IMR-90 (cell line): ENCODE measurements at regions not wholly inside any gene's neighbourhood (a gene's known extent, or its start where the extent isn't known, plus 50 kb on each side); places are given as distances from the start of the nearest gene placed in this dataset.

ENCODE experiments used
- ATAC-seq: fragments of 200-7000 bp; cut with Tn5 transposase; 2 replicates; pipeline ENCODE4 v1.9.1; 2020; ENCODE audit warnings: low read depth, mild to moderate bottlenecking, moderate library complexity
- BruUV-seq: library from RNA; stranded (reverse); fragments of 400-500 nt; replicated peaks from 2 replicates; lab custom pipeline; 2021; lab: Mats Ljungman, UMichigan
- CTCF ChIA-PET: fragments of 300-600 bp; formaldehyde crosslinking; extraction: SDS; loops from one replicate; lab custom pipeline; 2021; ENCODE audit warnings: antibody characterized with exemption; lab: Yijun Ruan, JAX
- POLR2A ChIA-PET: fragments of 300-600 bp; sonication (Branson Sonifier 250); formaldehyde crosslinking; loops from one replicate; lab custom pipeline; 2022; ENCODE audit warnings: antibody characterized with exemption; ENCODE audit not compliant: unreplicated experiment; lab: Charles Lee
- DNase-seq: peaks from one replicate; pipeline ENCODE4 v3.0.0; 2013
- H2AFZ ChIP-seq: replicated peaks from 2 replicates; pipeline ENCODE3; 2013; ENCODE audit warnings: low read length, mild to moderate bottlenecking; ENCODE audit not compliant: poor library complexity
- H2AK5ac ChIP-seq: 2 replicates; pipeline ENCODE4 v1.6.1; 2013; ENCODE audit warnings: low read depth, low read length, inconsistent platforms
- H2AK9ac ChIP-seq: replicated peaks from 2 replicates; pipeline ENCODE3; 2013; ENCODE audit warnings: mild to moderate bottlenecking, low read depth, low read length, moderate library complexity; ENCODE audit not compliant: poor library complexity
- H2BK120ac ChIP-seq: 2 replicates; pipeline ENCODE4 v1.6.1; 2013; ENCODE audit warnings: low read depth, low read length, inconsistent platforms
- H2BK15ac ChIP-seq: 3 replicates; pipeline ENCODE4 v1.6.1; 2013; ENCODE audit warnings: low read depth, low read length, inconsistent platforms
- H2BK20ac ChIP-seq: 2 replicates; pipeline ENCODE4 v1.6.1; 2013; ENCODE audit warnings: low read depth, mild to moderate bottlenecking, inconsistent platforms, low read length, moderate library complexity
- H2BK5ac ChIP-seq: 2 replicates; pipeline ENCODE4 v1.6.1; 2013; ENCODE audit warnings: mild to moderate bottlenecking, low read depth, low read length, inconsistent platforms; ENCODE audit not compliant: poor library complexity, severe bottlenecking
- H3K14ac ChIP-seq: replicated peaks from 2 replicates; pipeline ENCODE4 v1.6.1; 2013; ENCODE audit warnings: low read depth, low read length, inconsistent platforms
- H3K18ac ChIP-seq: 2 replicates; pipeline ENCODE4 v1.6.1; 2013; ENCODE audit warnings: low read depth, low read length, control low read depth
- H3K23ac ChIP-seq: 2 replicates; pipeline ENCODE4 v1.6.1; 2013; ENCODE audit warnings: low read depth, low read length, inconsistent platforms
- H3K27ac ChIP-seq: 2 replicates; pipeline ENCODE4 v1.5.1; 2013; ENCODE audit warnings: mild to moderate bottlenecking, control low read depth, low read length; ENCODE audit not compliant: insufficient read depth
- H3K27me3 ChIP-seq: 2 replicates; pipeline ENCODE4 v1.6.1; 2013; ENCODE audit warnings: low read length; ENCODE audit not compliant: control insufficient read depth, insufficient read depth
- H3K36me3 ChIP-seq: 2 replicates; pipeline ENCODE4 v1.6.1; 2013; ENCODE audit warnings: low read length, mixed read lengths; ENCODE audit not compliant: control insufficient read depth, insufficient read depth
- H3K4ac ChIP-seq: 2 replicates; pipeline ENCODE4 v1.6.1; 2013; ENCODE audit warnings: low read depth, low read length, inconsistent platforms
- H3K4me1 ChIP-seq: 2 replicates; pipeline ENCODE4 v1.6.1; 2013; ENCODE audit warnings: low read length, mixed read lengths; ENCODE audit not compliant: control insufficient read depth, insufficient read depth
- H3K4me2 ChIP-seq: 2 replicates; pipeline ENCODE4 v1.6.1; 2013; ENCODE audit warnings: low read depth, mild to moderate bottlenecking, control low read depth, low read length, moderate library complexity
- H3K4me3 ChIP-seq: 2 replicates; pipeline ENCODE4 v1.5.1; 2013; ENCODE audit warnings: low read depth, mild to moderate bottlenecking, control low read depth, low read length, moderate library complexity; ENCODE audit not compliant: insufficient read depth
- H3K56ac ChIP-seq: 2 replicates; pipeline ENCODE4 v1.6.1; 2013; ENCODE audit warnings: low read length, inconsistent platforms; ENCODE audit not compliant: insufficient read depth; ENCODE audit errors: extremely low read depth
- H3K79me1 ChIP-seq, 2 experiments: 2 replicates each; pipeline ENCODE4 v1.6.1; 2013; ENCODE audit warnings: low read length in 2 of 2, inconsistent platforms in 1 of 2, low read depth in 1 of 2
- H3K9ac ChIP-seq: 2 replicates; pipeline ENCODE4 v1.6.1; 2013; ENCODE audit warnings: low read depth, low read length, control low read depth
- H3K9me1 ChIP-seq: 2 replicates; pipeline ENCODE4 v1.6.1; 2013; ENCODE audit warnings: low read length, inconsistent platforms; ENCODE audit not compliant: insufficient read depth
- H3K9me3 ChIP-seq: 2 replicates; pipeline ENCODE4 v1.6.1; 2013; ENCODE audit warnings: low read length; ENCODE audit not compliant: control insufficient read depth, insufficient read depth
- H4K20me1 ChIP-seq: 2 replicates; pipeline ENCODE4 v1.6.1; 2013; ENCODE audit warnings: low read length, inconsistent platforms; ENCODE audit not compliant: insufficient read depth
- H4K5ac ChIP-seq: 2 replicates; pipeline ENCODE4 v1.6.1; 2013; ENCODE audit warnings: mild to moderate bottlenecking, low read depth, low read length, control low read depth
- H4K8ac ChIP-seq, 2 experiments: 2 replicates each; pipeline ENCODE4 v1.6.1; 2013; ENCODE audit warnings: low read depth in 2 of 2, low read length in 2 of 2, control low read depth in 1 of 2, inconsistent platforms in 1 of 2
- H4K91ac ChIP-seq: 2 replicates; pipeline ENCODE4 v1.6.1; 2013; ENCODE audit warnings: low read depth, low read length, inconsistent platforms; ENCODE audit not compliant: insufficient read depth
- BHLHE40 ChIP-seq: fragments of 150-350 bp; IDR thresholded peaks from 2 replicates; pipeline ENCODE4 v1.6.1; 2016; ENCODE audit warnings: mild to moderate bottlenecking, low read depth, low read length
- CEBPB ChIP-seq: IDR thresholded peaks from 2 replicates; pipeline ENCODE4 v1.6.1; 2012; ENCODE audit warnings: low read depth, low read length, improper control_type of control experiment
- CHD1 ChIP-seq: IDR thresholded peaks from 2 replicates; pipeline ENCODE4 v1.6.1; 2012; ENCODE audit warnings: low read depth, low read length, improper control_type of control experiment
- CTCF ChIP-seq: conservative IDR thresholded peaks from 2 replicates; pipeline ENCODE4 v1.5.1; 2012; ENCODE audit warnings: mild to moderate bottlenecking, low read depth, low read length, improper control_type of control experiment
- ELK1 ChIP-seq: fragments of 150-350 bp; IDR thresholded peaks from 2 replicates; pipeline ENCODE4 v1.6.1; 2016; ENCODE audit warnings: low read depth, mild to moderate bottlenecking, low read length, moderate library complexity, borderline replicate concordance
- FOS ChIP-seq: fragments of 150-350 bp; IDR thresholded peaks from 2 replicates; pipeline ENCODE4 v1.6.1; 2016; ENCODE audit warnings: low read depth, low read length
- MAFK ChIP-seq: IDR thresholded peaks from 2 replicates; pipeline ENCODE4 v1.6.1; 2012; ENCODE audit warnings: low read depth, low read length, improper control_type of control experiment
- MAZ ChIP-seq: IDR thresholded peaks from 2 replicates; pipeline ENCODE4 v1.6.1; 2012; ENCODE audit warnings: low read depth, mild to moderate bottlenecking, low read length, improper control_type of control experiment, moderate library complexity, borderline replicate concordance
- MXI1 ChIP-seq: IDR thresholded peaks from 2 replicates; pipeline ENCODE4 v1.6.1; 2012; ENCODE audit warnings: low read depth, mild to moderate bottlenecking, low read length, moderate library complexity, borderline replicate concordance
- NFE2L2 ChIP-seq: fragments of 150-350 bp; IDR thresholded peaks from 2 replicates; pipeline ENCODE4 v1.6.1; 2016; ENCODE audit warnings: low read depth, mild to moderate bottlenecking, low read length
- POLR2A ChIP-seq: IDR thresholded peaks from 2 replicates; pipeline ENCODE4 v1.6.1; 2012; ENCODE audit warnings: mild to moderate bottlenecking, low read depth, low read length
- RAD21 ChIP-seq: IDR thresholded peaks from 2 replicates; pipeline ENCODE4 v1.6.1; 2012; ENCODE audit warnings: low read length, improper control_type of control experiment
- RCOR1 ChIP-seq: IDR thresholded peaks from 2 replicates; pipeline ENCODE4 v1.6.1; 2012; ENCODE audit warnings: mild to moderate bottlenecking, low read length, improper control_type of control experiment; ENCODE audit not compliant: insufficient replicate concordance
- RFX5 ChIP-seq: IDR thresholded peaks from 2 replicates; pipeline ENCODE4 v1.8.0; 2012; ENCODE audit warnings: low read depth, mild to moderate bottlenecking, low read length, moderate library complexity
- SMC3 ChIP-seq: fragments of 150-350 bp; IDR thresholded peaks from 2 replicates; pipeline ENCODE4 v1.6.1; 2016; ENCODE audit warnings: low read depth, mild to moderate bottlenecking, antibody characterized with exemption, low read length, moderate library complexity
- USF2 ChIP-seq: fragments of 150-350 bp; IDR thresholded peaks from 2 replicates; pipeline ENCODE4 v1.6.1; 2017; ENCODE audit warnings: mild to moderate bottlenecking, antibody characterized with exemption, low read length, low read depth
- WGBS, 2 experiments: methylation state at CpG; one replicate each; pipeline versions ENCODE4 v1.1.5 to v1.1.7; 2013; ENCODE audit warnings: missing lambda C conversion rate in 2 of 2; ENCODE audit not compliant: insufficient read length in 1 of 2; ENCODE audit errors: extremely low coverage in 2 of 2; 5-methylcytosine and 5-hydroxymethylcytosine counted together
- dilution Hi-C: fragments of 300-500 bp; cut with HindIII; formaldehyde crosslinking; loops from one replicate; pipeline ENCODE4 v1.14.3; 2018; ENCODE audit warnings: low sequenced_read_pairs; ENCODE audit not compliant: unreplicated experiment
- in situ Hi-C: fragments of 300-500 bp; cut with MboI; formaldehyde crosslinking; loops from 3 replicates; pipeline ENCODE4 v1.14.3; 2019; ENCODE audit warnings: low sequenced_read_pairs, inconsistent platforms, mixed read lengths
- intact Hi-C: fragments of 100-400 bp; cut with micrococcal nuclease; formaldehyde crosslinking; loops from 2 replicates; pipeline ENCODE4 v1.10.0; 2022

- Histone ChIP-seq H3K27ac (no peak overlapping the region), H3K56ac (no peak overlapping the region), H2BK5ac (no peak overlapping the region), H2BK120ac (no peak overlapping the region), H3K36me3 (no peaks in the 10 kb centered on the region), H3K9me1 (no peaks in the 10 kb centered on the region; the same call in 1 of the 2 replicates), H3K4me3 (no peak overlapping the region), H3K4ac (no peak overlapping the region), H3K79me1 (no peaks in the 10 kb centered on the region), H3K4me1 (peaks cover 4% of the 10 kb centered on the region), H2BK15ac (no peak overlapping the region), H3K14ac (peak overlapping the region; percentile 57; the same call in 1 of the 2 replicates), H4K91ac (no peak overlapping the region), H3K27me3 (no peaks in the 10 kb centered on the region), H3K9ac (no peak overlapping the region), H2AK5ac (no peak overlapping the region), H3K18ac (no peak overlapping the region), H4K20me1 (no peaks in the 10 kb centered on the region), H3K9me3 (no peaks in the 10 kb centered on the region), H3K23ac (no peak overlapping the region), H2AK9ac (no peak overlapping the region), H2AFZ (no peak overlapping the region), H2BK20ac (no peak overlapping the region), H4K5ac (no peak overlapping the region), H3K4me2 (no peak overlapping the region), H4K8ac (no peak overlapping the region)
- ATAC-seq (peak; percentile 14; the same call in 1 of the 2 replicates), DNase-seq (peak; percentile 25)
- no peak for TF ChIP-seq FOS
- no peak for TF ChIP-seq USF2
- no peak for TF ChIP-seq MAFK
- no peak for TF ChIP-seq BHLHE40
- no peak for TF ChIP-seq CTCF
- TF ChIP-seq MXI1 = no peak
- no peak for TF ChIP-seq NFE2L2
- TF ChIP-seq POLR2A = no peak
- no peak for TF ChIP-seq CEBPB
- no peak for TF ChIP-seq MAZ
- TF ChIP-seq RCOR1 = no peak
- no peak for TF ChIP-seq RAD21
- TF ChIP-seq ELK1 = no peak
- TF ChIP-seq RFX5 = no peak
- TF ChIP-seq SMC3 = no peak
- TF ChIP-seq CHD1 = no peak
- dilution Hi-C loops = no loop called here
- intact Hi-C loops = no loop called here
- CTCF ChIA-PET = no interaction called here
- 67% methylated on average over 1 of the region's 3 CpGs; no CpG with 5 or more reads in 1 of the 2 experiments for WGBS, 2 experiments
- in situ Hi-C loops = no loop called here
- BruUV-seq = no TSS peak
- POLR2A ChIA-PET = no interaction called here
Measured at GRCh38 chr2:19752500-19752899, 149.3 kb downstream of the TTC32 start.
